Hippocampal formation (tissue), 2 donors: ENCODE measurements at regions not wholly inside any gene's neighbourhood (a gene's known extent, or its start where the extent isn't known, plus 50 kb on each side); places are given as distances from the start of the nearest gene placed in this dataset.

ENCODE experiments used
- DNase-seq, 2 donors: peaks; one replicate each; lab custom pipeline; 2025; lab: John Stamatoyannopoulos, UW

DNA sequence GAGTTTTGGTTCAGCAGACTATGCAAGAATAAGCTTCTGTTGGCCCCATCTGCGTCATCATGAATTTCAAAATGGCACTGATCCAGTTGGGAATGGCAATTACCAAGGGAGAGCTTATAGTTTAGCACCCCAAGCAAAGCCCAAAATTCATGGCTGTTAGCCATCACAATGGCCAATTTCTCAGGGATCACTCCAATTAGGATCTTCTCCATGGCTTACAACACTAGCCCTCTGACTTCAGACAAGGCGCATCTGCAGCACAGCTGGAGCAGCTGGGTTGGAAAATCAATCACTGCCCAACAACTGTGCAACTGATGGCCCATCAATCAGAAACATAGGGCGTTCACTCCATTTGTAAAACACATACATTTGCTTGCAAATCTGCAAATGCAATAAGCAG lies 273.6 kb downstream of the SRBD1 start:
- no peak for DNase-seq

DNA sequence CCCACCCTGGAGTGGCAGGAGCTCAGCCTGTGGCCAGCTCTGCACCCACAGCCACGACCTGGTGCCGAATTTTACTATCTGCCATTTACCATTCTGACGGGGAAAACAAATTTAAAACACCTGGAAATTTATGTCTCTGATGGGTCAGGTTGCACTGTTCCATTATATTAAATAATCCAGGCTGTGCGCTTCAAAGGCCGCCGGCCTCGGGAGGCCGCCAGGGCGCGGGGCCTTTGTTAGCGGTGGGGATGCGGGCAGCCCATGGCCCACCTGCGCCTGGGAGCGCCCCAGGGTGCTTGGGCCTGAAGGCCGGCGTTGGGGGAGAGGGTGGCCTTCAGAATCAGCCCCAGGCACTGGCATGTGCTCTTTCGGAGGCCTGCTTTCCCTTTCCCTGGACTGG lies 276.9 kb downstream of the SRBD1 start:
- DNase-seq, result no peak

DNA sequence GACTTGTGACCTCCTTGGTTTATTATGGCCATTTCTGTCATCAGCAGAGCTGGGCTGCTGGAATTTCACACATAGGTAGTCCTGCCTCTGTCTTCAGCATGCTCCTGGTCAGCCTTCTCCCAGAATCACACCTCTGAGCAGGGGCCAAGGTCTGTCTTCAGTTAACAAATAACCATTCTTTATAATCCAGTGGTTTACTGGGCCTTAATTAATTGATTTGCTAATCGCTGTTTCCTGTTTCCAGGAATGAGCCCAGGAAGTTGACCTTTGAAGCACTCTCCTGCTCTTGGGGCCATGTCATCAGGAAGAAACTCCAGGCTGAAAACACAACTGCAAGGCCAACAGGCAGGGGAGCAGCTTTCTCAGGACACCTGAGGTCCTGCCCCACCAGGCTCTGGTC lies 278.5 kb downstream of the SRBD1 start:
- DNase-seq, result no peak

DNA sequence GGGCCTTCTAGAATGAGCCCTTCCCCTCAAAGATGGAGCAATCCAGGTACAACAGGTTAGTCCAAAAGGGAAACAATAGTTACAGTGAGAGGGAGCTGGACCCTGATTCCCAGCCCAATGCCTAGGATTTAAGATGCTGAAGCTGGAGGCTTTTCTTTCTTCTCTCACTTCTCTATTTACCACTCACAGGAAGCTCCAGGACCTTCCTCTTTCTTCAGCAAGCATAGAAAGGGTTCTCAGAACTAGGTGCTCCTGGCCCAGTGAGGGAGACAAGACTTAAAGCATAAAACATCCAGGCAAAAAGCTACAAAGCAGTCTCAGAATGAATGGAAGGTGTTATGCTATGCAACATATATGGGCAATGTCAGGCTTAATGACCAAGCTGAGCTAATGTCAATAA lies 279.0 kb downstream of the SRBD1 start:
- no peak for DNase-seq

DNA sequence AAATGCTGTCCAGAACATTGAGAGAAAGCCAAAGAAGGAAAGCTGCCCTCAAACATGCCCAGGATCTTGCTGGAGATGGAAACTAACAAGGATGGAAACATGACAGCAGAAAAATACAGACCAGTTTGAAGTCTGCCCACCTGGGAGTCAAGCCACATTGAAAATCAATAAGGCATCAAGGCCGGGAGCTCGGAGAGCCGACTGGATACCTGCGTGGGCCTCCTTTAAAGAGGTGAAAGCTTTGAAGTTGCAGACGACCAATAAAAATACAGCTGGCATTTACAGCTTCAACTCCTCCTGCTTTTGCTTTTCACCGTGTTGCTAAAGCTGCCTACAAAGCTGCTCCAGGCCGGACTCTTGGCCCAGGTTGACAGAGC lies 279.7 kb downstream of the SRBD1 start:
- DNase-seq, result no peak

DNA sequence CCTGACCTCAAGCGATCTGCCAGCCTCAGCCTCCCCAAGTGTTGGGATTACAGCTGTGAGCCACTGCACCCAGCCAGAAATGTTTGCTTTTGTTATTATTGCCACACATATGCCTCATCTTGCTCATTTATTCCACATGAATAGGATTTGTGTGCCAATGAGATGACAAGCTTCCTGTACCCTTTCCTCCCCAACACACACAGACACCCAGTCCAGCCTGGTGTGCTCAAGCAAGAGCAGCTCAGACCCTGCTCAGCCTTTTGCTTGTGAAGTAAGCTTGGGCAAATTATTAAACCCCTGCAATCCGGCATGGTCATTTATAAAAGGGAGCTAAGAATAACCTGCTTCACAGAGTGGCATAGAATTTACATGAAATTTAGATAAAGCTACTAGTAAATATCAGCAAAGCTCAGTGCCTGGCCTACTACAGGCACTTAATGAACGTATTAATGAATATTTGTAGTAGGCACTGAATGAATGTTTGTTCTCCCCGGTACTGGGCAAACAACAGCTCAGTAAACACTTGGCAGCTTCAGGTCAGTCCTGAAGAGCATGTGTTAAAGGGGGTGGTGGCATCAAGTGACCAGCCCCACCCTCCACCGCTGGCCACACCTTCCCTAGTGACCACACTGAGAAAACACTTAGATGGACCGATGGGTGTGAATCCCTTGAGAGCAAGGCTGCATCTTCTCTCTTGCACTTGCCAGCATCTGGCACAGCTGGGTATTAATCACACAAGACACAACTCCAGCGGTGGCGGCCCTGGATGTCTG lies 280.2 kb downstream of the SRBD1 start:
- no peak for DNase-seq

DNA sequence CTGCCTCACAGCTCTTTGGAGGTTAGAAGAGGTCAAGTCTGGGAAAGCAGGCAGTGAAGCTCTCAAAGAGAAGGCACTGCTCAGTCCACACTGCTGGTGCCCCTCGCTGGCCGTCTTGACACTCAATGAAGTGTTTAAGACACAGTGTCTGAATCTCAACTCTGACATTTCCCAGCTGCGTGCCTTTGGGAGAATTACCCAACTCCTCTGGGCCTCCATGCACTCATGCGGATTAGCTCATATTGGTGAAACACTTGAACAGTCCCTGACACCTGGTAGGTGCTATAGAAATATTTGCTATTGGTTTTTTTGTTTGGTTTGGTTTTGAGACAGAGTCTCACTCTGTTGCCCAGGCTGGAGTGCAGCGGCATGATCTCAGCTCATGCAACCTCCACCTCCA lies 281.0 kb downstream of the SRBD1 start:
- DNase-seq, result no peak

DNA sequence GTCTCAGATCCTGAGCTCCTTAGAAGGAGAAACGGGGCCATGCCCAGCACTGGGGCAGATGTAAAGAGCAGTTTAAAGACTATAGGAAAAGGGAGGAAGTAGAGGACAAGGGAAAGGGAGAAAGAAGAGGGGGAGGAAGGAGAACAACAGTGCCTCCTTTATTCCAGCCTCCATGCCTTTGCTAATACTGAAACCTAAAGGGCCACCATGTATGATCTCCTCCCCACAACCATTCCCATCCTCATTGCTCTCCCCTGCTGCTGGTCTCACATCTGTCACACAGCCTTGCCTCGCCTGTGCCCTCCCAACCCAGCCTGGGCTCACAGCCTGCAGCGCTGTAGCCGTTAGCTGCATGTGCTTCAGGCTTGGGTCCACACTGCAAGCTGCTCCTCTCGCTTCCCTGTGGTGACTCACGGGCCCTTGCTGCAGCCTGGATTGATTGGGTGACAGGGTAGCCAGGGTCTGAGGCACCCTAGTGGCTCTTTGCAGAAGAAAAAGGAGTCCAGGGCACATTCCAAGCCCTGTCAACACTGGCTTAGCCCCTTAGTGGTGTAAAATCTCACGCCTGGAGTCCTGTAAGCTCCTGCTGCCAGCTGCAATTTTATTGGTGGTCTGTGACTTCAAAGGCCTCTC lies 281.9 kb downstream of the SRBD1 start:
- no peak for DNase-seq

DNA sequence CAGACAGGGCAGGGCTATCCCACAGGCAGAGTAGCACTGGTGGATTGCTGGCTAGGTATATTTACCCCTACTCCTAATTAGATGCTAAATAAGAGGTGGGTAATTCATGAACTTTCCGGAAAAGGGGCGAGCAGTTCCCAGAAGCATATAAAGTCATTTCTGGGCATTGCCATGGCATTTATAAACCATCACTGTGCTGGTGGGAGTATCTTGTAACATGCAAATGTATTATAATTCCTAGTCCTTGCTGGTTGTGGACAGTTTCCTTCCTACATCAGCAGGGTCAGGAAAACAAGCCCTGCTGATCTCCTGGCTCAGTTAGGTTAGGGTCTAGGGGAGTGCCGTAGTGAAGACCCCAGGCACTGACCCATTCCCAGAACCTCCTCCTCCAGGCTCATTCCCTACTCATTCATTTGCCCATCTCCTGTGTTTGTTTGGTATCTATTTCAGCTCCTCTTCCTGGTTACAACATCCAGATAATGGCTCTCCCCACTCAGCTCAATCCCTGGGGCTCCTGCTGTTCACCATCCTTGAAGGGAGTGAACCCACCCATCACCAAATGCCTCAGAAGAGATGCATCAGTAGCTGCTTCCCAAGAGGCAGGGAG lies 282.7 kb downstream of the SRBD1 start:
- DNase-seq, result no peak

DNA sequence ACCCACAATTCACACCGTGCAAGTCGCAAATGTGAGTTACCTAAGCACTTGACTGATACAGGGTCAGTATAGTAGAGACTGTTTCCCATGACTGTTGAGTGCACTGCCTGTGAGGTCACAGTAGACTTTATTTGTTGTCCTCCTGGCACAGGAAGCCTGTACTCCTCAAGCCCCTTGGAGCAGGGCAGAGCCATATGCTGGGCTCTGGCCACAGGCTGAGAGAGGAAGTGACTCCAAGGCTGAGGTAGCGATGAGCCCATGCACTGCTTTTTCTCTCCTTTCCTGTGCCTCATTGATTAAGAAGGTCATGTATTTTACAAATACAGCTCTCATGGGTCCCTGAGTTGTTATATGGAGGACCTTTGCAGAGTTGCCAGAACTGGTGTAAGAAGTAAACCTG lies 287.7 kb downstream of the SRBD1 start:
- DNase-seq, result no peak

DNA sequence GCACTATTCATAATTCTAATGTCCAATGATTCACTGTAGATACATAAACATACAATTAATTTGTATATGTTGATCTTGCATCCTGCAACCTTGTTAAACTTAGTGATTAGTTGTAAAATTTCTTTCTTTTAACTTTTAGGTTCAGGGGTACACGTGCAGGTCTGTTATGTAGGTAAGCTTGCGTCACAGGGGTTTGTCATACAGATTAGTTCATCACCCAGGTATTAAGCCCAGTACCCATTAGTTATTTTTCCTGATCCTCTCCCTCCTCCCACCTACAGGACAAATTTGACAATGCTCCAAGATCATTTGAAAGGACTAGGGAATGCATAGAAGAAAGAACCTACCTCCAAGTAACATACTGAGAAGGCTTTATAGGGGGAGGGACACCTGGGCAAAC lies 290.1 kb downstream of the SRBD1 start:
- no peak for DNase-seq

DNA sequence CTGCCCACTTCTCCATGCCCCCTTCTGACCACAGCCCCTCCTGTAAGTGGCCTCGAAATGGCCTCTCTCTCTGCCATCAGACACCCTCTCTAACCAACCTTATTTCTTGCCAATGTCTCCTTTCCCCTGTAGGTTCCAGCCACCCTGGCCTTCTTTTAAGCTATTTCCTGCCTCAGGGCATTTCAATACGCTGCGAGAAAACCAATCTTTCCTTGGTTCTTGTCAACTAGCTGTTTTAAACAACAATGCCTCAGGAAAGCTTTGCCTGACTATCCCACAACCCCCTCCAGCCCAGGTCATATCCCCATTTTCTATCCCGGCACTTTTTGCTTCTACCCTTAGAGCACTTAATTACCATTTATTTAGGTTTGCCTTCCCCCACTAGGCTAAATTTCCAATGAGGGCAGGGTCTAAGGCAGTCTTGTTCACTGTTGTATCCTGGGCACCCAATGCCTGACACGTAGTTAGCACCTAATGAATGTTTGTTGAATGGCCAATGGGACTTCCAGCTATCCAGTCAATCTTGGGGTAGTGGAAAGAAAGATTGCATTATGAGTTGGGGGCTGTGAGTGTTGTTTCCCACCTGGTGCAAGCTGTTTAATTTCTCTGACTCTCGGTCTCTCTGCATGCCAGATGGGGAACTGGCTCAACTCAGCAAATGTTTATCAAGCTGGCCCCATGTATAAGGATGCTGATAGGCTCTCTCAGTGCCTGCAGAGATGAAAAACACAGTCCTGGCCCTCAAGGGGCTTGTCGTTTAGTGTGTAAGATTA lies 291.2 kb downstream of the SRBD1 start:
- DNase-seq, result no peak

DNA sequence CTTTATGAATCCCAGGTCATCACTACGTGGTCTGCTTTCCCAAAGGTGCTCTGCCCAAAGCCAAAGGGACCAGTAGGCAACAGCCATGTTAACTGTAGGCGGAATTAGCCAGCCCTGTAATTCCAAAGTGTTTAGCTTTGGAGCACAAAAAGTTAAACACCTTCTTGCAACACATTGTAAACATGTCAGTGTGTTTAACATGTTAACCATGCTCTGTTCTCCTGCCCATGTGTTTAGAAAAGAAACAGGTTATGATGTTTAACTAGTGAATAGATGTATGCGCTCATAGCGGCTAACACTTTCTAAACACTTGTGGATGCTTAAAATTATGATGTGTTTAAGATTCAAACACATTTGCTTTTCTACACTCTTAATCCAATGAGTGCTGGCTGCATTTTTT lies 292.4 kb downstream of the SRBD1 start:
- no peak for DNase-seq

DNA sequence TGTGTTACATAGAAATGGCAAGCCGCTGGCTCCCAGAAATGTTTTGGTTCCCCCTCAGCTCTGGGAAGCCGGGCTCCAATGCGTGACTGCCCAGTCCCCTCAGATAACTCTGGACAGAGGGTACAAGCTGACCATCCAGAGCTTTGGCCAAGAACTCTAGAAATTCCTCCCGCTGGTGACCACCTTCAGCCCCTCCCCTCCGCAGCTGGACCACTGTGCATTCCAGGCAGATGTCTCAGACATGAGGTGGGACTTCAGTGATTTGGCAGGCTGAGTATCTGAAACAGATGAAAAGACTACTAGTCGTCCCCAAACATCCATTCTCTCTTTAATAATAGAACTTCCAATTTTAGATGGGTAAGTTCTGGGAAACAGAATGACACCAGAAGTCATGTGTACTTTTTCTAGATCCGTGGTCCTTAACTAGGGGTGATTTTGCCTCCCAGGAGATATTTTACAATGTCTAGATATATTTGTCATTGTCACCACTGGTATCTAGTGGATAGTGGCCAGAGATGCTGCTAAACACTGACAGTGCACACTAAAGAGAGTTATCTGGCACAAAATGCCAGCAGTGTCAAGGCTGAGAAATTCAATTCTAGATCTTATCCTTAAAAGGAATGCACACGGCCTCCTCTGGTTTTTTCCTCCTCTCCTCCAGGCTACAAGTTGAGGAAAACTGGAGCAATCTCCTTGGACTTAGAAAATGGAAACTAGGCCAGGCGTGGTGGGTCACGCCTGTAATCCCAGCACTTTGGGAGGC lies 294.3 kb downstream of the SRBD1 start:
- DNase-seq, result no peak

DNA sequence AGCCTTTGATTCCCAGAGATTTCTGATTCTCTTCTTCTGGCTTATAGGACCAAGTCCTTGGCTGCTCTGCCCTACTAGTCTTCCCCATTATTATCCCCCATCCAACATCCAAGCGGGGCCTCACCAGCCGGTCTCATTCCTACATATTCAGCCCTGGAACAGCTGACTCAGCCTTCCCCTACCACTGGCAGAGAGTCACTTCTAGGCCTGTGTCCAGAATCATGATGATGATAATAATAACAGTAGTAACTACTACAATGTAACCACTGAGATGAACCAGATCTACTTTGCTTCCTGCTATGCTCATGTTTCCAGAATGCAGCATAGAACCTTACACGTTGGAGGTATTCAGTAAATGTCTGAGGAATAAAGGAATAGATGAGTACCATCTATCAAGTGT lies 295.2 kb downstream of the SRBD1 start:
- no peak for DNase-seq

DNA sequence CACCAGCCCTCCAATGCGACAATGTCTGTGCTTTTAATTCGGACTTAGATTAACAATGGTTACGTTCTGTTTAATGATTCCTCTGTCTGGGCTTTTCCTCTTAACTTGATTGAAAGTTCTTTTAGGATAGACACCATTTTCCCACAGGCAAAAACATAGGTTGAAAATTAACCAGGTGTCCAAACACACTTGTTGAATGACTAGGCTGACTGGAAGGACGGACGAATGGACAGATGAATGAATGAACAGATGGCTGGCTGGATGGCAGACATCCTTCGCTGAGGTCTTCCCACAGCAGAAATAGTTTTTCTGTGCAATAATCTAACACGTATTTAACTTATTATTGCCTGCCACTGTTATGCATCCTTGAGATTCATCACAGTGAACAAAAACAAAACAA lies 298.8 kb downstream of the SRBD1 start:
- no peak for DNase-seq

DNA sequence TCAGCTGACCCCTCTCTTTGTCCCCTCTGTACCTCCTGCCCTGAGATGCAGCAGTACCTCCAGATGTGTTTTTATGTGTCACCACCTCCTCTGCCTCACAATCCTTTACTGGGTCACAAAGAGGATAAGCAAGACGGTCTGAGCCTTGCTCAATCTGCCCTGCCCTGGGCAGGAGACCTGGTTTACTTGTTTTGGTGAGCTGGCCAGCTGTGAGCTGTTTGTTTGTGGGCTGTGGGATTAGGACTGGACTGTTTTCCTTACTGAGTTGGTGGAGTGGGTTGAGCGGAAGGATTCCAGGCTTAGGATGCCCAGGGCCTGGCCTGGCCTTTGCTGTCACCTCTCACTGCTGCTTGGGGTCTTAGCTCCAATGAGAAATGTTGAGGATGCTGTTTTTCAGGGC lies 299.5 kb downstream of the SRBD1 start:
- no peak for DNase-seq

DNA sequence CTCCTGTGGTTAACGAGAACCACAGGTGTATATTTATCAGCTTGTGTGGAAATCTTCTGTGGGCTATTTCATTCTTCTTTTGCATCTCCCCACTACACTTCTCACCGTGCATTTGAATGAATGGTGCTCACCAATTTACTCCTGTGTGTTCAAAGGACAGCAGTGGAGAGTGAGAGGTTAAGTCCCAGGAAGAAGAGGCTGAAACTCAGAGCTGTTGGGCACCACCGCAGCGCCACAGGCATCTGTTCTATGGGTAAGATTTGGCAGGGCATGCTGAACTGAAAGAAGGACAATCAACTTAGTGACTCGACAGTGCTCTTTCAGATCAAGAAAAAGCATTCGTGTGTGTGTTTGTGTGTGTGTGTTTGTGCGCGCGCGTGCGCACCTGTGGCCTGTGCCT lies 297.9 kb upstream of the SIX2 start:
- DNase-seq, result no peak

DNA sequence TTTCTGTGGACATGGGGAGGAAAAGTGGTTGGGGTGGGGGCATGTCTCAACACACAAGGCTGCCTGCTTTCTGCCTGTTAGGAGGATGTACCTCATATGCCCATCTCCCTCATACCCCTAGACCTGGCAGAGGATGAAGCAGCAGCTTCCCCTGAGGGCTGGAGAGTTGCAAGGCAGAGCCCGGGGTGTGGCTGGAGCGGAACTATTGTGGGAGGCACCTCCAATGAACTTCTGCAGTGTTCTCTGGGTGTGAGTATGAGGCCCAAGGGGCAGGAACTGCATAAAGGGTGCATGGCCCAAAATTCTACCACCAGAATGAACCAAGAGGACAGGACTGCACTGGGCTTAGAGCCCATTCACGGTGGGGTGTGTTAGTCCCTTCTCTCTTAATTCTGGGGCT lies 296.3 kb upstream of the SIX2 start:
- DNase-seq, result no peak

DNA sequence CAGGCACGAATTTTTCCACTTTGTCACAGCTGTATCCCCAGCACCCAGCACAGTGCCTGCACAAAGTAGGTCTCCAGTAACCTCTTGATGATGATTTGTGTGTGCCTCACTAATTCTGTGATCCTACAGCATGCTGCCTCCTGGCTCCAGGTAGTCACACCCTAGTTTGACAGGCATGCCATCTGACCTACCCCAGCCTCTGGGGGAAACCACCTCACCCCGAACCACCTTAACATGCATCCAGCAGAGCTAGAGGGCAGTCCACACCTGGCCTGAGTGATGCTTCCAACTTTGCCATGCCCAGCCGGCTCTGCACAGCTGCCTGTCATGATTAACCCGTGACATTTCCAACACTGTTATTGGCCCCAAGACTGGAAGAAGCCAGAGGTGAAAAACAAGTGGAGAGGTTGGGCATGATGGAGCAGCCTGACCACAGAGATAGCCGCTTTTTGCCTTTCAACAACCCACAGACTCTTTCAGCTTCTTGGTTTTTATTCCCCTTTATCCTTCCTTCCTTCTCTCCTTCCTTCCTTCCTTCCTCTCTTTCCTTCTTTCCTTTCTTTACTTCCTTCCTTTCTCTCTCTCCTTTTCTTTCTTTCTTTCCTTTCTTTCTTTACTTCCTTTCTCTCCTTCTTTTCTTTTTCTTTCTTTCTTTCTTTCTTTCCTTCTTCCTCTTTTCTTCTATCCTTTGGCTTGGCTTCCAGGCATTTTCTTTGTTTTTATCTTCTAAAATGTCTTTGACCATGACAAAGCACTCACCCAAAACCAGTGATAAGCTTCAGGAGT lies 294.4 kb upstream of the SIX2 start:
- no peak for DNase-seq
